ENCODE measurements at regions not wholly inside any gene's neighbourhood (a gene's known extent, or its start where the extent isn't known, plus 50 kb on each side); places are given as distances from the start of the nearest gene placed in this dataset.

DNA sequence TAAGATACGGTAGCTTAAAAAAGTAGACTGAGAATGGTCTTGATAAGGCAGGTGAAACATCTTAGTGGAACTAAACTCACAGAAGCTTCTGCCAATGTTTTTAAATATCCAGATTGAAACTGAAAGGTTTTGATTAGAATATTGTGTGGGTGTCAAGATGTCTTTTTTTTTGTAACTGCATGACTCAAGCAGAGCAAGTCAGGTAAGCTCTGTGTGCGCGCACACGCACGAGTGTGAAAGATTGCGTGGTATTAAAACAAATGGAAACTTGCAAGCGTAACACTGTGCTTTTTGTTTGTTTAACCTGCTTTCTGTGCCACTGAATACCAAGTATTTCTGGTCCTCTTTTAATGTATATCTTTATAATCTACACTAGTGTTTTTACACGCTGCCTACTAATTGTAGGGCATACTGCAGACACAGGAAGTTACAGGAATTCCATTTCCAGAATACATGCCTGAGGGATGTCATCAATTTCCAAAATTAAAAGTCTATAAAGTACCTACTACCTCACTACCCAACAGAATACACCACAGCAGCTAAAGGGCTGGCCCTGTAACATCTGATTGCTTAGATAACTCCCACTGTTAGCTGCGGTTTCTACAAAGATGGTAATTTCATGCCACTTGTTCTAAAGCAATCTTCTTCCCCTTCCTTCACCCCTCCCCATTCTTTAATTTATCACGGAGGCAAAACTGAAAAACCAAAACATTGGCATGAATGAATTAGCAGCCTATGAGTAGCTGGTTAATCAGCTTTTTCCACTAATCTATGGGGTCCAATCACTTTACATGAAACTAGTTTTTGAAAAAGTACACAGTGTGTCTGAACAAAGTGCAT lies 472.8 kb downstream of the SHQ1 start:
- no peak for DNase-seq (ENCODE audit: low read depth in 2 of 2)

DNA sequence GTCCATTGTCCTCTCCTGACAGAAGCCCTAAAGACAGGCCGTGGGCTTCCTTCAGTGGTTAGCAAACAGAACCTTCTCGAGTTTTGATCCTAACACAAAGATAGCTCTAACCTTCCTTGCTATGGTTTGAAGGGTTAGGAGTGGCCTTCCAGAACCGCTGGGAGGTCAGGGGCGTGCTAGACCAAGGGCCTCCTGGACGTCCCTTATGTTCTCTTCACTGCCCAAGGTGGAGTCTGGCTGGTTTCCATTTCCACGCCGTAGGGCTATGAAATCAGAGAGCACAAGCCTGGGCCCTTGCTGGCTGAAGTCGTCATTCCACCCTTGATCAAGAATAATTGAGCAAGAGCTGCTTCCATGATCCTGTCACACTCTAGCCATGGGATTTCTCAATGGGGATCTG lies 475.1 kb downstream of the SHQ1 start:
- no peak for DNase-seq (ENCODE audit: low read depth in 2 of 2)

DNA sequence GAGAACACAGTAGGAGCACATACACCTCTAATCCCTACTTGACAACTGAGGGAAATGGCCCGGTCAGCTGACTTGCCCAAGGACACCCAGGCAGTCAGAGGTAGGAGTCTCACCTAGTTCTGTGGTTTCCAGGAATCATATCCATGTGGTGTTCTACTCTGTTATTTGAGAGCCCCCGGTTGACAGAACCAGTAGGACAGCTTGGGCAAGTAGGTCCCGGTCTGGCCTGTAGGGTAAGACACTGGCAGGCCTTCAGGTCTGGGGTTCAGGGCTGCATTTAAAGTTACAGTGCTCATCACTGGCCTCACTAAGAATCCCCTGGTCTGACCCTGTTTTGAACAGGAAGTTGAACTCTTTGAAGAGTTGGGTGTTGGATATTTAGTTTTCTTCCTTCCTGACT lies 476.1 kb downstream of the SHQ1 start:
- DNase-seq (ENCODE audit: low read depth in 2 of 2) = no peak

- no peak for DNase-seq (ENCODE audit: low read depth in 2 of 2)
These were observed 476.8 kb downstream of the SHQ1 start for GRCh38 chr3:72371431-72371830.

DNA sequence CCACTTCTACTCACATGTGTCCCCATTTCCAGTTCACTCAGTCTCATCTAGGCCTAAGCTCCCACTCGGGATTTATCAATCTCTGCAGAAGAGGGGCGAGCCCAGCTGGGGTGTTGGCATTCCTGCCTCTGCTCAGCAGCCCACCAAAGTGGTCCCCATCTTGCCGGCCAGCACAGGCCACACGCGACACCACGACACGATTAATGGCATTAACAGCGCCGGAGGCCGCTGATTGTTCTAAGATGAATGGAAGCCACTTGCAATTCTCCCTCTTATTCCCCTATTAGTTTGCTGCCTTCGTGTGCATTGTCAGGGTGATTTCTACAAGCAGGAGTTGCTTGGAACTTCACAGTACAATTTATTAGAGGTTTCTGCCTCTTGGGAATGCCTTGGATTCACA lies 477.3 kb downstream of the SHQ1 start:
- DNase-seq (ENCODE audit: low read depth in 2 of 2) = no peak

- DNase-seq (ENCODE audit: low read depth in 2 of 2) = no peak
These were observed 478.6 kb downstream of the SHQ1 start for GRCh38 chr3:72369681-72370080.

- no peak for DNase-seq (ENCODE audit: low read depth in 2 of 2)
These were observed 479.8 kb downstream of the SHQ1 start for GRCh38 chr3:72368331-72368975.

GRCh38 chr3:72361990-72362389 lies 486.3 kb downstream of the SHQ1 start:
- DNase-seq (ENCODE audit: low read depth in 2 of 2) = no peak

DNA sequence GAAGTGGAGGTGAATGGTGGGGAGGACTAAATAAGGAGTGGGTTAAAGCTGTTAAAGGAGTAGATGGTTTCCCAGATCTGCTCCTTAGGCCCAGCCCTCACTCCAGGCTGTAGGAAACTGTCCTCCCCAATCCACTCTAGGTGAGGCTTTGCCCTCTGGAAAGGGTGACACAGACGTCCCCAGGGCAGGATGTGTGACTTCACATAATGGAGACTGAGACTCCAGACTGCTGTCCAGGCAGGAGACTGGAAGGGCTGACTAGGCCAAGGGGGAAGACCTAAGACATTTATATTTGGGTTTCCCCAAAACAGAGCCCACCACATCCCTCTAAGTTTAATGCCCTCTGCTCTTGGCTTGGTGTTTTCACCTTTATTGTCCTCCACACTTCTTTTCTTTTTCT lies 488.5 kb downstream of the SHQ1 start:
- no peak for DNase-seq (ENCODE audit: low read depth in 2 of 2)

- DNase-seq (ENCODE audit: low read depth in 2 of 2) = no peak
These were observed 493.1 kb downstream of the SHQ1 start for GRCh38 chr3:72355168-72355567.

DNA sequence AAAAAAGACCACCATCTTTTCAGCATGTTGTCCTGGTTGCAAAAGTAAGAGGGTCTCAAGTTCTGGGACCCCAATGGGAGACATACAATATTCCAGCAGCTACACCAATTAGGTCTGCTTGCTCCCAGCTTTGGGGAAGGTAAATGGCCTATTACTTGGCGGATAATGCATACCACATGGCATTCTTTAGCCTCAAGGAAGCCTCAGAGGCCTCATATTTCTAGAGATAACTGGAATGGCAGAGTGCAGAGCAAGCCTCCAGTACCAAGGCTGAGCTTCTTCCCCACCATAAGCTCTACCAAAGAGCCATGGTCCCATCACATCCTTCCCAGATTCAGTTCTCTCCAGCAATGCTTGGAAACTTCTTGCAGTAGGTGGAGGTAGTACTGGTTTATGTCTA lies 493.8 kb downstream of the SHQ1 start:
- DNase-seq (ENCODE audit: low read depth in 2 of 2) = no peak

DNA sequence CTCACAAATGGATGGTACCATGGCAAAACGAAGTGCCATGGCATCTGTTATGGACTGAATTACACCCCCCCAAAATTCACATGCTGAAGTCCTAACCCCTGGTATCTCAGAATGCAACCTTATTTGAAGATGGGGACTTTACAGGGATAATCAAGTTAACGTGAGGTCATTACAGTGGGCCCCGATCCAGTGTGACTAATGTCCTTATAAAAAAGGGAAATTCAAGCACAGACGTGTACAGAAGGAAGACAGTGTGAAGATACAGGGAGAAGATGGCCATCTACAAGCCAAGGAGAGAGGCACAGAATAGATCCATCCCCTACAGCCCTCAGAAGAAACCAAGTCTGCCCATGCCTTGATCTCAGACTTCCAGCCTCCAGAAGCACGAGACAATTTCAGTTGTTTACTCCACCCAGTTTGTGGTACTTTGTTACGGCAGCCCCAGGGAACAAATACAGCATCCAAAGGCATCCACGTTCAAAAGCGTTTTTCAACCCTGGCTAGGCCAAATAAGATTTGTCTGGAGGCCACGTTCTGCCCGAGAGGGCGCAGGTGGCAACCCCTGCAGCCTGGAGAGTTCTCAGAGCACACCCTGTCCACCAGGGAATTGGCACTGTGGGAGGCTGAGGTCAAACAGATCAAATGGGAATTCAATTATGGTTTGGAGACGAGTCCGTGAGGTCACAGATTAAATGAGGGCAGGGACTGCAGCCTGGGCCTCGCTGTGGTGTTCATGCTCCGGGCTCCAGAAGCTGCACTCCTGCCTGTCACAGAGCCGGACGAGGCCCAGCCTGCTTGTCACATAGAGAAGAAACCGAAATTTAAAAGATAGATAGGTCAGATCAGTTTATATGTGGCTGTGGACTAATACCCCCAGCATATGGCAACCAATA lies 494.8 kb downstream of the SHQ1 start:
- no peak for DNase-seq (ENCODE audit: low read depth in 2 of 2)

- no peak for DNase-seq (ENCODE audit: low read depth in 2 of 2)
These were observed 496.1 kb downstream of the SHQ1 start for GRCh38 chr3:72352176-72352575.

DNA sequence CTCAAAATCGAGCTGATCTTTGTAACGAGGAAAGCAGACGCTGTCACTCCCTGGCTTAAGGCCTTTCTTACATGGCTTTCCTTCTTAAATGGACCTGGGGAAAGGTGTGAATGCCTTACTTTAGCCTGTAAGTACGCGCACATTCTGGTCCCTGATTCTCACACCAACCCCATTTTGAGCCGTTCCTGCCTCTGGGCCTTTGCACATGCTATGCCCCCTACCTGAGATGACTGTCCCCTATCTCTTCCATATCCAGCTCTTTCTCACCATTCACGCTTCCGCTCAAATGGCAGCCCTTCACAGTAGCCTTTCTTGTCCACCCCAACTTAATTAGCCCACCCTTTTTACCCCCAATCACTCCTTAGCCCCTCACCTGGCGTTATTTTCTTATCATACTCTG lies 496.7 kb downstream of the SHQ1 start:
- DNase-seq (ENCODE audit: low read depth in 2 of 2) = no peak

GRCh38 chr3:72350761-72351505 lies 497.3 kb downstream of the SHQ1 start:
- no peak for DNase-seq (ENCODE audit: low read depth in 2 of 2)

- no peak for DNase-seq (ENCODE audit: low read depth in 2 of 2)
These were observed 499.9 kb downstream of the SHQ1 start for GRCh38 chr3:72348357-72348756.

DNA sequence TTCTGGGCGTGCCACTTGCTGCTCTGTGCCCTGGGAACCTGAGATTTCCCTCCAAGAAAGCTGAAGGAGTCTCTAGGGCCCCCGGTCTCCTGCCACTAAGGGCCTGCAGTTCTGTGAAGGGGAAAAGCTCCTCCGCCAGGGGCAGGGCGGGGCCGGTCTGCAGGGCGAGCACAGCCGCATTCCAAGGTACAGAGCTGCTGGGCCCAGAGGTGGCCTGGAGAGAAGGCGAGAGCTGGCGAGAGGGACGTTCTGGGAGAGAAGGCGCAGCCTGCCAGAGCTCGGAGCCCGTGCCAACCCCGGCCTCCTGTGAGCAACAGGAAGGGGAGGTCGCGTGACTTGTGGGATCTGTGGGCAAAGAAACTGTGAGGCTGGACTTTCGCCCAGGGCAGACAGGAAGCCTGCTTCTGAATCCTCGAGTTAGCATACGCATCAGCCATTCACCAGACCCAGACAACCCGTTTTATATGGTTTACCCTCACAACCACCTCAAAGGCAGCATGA lies 500.4 kb downstream of the SHQ1 start:
- DNase-seq (ENCODE audit: low read depth in 2 of 2) = no peak

- DNase-seq (ENCODE audit: low read depth in 2 of 2) = no peak
These were observed 501.7 kb downstream of the SHQ1 start for GRCh38 chr3:72346526-72346926.

- DNase-seq (ENCODE audit: low read depth in 2 of 2) = no peak
These were observed 502.3 kb downstream of the SHQ1 start for GRCh38 chr3:72345980-72346379.

DNA sequence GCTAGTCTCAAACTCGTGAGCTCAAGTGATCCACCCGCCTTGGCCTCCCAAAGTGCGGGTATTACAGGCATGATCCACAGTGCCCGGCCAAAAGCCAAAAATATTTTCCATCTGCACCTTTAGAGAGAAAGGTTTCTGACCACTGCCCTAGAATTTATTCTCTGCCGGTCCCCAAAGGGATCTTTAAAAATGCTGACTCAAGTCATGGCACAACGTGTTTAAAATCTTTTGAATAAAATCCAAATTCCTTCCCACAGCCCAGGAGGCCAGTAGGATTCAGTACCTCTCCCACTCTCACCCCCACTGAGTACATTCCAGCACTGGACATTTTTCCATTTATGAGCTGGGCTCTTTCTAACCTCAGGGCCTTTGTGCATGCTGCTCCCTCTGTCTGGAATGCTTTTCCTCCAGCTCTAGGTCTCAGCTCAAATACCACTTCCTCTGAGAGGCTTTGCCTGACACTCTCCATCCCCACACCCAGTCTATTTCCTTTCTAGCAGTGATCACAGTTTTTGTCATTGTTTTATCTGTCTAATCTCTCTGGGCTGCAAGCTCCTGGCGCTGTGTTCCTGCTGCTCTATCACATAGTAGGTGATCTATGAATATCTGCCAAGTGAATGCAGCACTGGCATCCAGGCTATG lies 502.9 kb downstream of the SHQ1 start:
- no peak for DNase-seq (ENCODE audit: low read depth in 2 of 2)

GRCh38 chr3:72344647-72345046 lies 503.6 kb downstream of the SHQ1 start:
- DNase-seq (ENCODE audit: low read depth in 2 of 2) = no peak

Data from stimulated activated CD8-positive, alpha-beta memory T cell treated with anti-CD3 and anti-CD28 coated beads, Interleukin-2, amount 100 ng/mL, for 1 hour (primary cell).